Activated CD8-positive, alpha-beta T cell treated with anti-CD3 and anti-CD28 coated beads for 36 hours (primary cell): ENCODE measurements at regions not wholly inside any gene's neighbourhood (a gene's known extent, or its start where the extent isn't known, plus 50 kb on each side); places are given as distances from the start of the nearest gene placed in this dataset.

Experiments
- ATAC-seq: fragments of 200-7000 bp; cut with Tn5 transposase; one replicate; pipeline ENCODE4 v1.10.0; 2021; ENCODE audit warnings: mild to moderate bottlenecking, moderate library complexity
- CTCF ChIA-PET: fragments of 350-600 bp; sonication (Branson Sonifier 250); formaldehyde crosslinking; loops from one replicate; lab custom pipeline; 2021; ENCODE audit warnings: antibody characterized with exemption; lab: Charles Lee
- POLR2A ChIA-PET: fragments of 350-600 bp; sonication (Branson Sonifier 250); formaldehyde crosslinking; loops from one replicate; lab custom pipeline; 2021; ENCODE audit warnings: antibody characterized with exemption; lab: Charles Lee
- DNase-seq: peaks from one replicate; pipeline ENCODE4 v3.0.0-alpha.2; 2020
- H3K27ac Mint-ChIP-seq: one replicate; pipeline ENCODE4 v1.8.0; 2021; ENCODE audit warnings: mild to moderate bottlenecking, mixed read lengths
- H3K27me3 Mint-ChIP-seq: one replicate; pipeline ENCODE4 v1.8.0; 2021; ENCODE audit warnings: mixed read lengths
- H3K36me3 Mint-ChIP-seq: one replicate; pipeline ENCODE4 v1.8.0; 2021; ENCODE audit warnings: low read depth, mixed read lengths
- H3K4me1 Mint-ChIP-seq: one replicate; pipeline ENCODE4 v1.8.0; 2021; ENCODE audit warnings: low read depth, mixed read lengths
- H3K4me3 Mint-ChIP-seq: one replicate; pipeline ENCODE4 v1.8.0; 2021; ENCODE audit warnings: mild to moderate bottlenecking, moderate library complexity, mixed read lengths
- H3K9me3 Mint-ChIP-seq: one replicate; pipeline ENCODE4 v1.8.0; 2021; ENCODE audit warnings: mixed read lengths
- CTCF ChIP-seq: fragments of 200-600 bp; IDR thresholded peaks from one replicate; pipeline ENCODE4 v1.8.0; 2022; ENCODE audit warnings: antibody characterized with exemption, mild to moderate bottlenecking
- intact Hi-C: fragments of 100-400 bp; cut with micrococcal nuclease; formaldehyde crosslinking; loops from one replicate; pipeline ENCODE4 v1.10.0; 2022

- DNase-seq (no peak), ATAC-seq (no peak)
- no peak for TF ChIP-seq CTCF
- Mint-ChIP-seq H3K27ac (no peak overlapping the region), H3K27me3 (peaks cover 7% of the 10 kb centered on the region), H3K4me3 (no peak overlapping the region), H3K9me3 (no peaks in the 10 kb centered on the region), H3K36me3 (no peaks in the 10 kb centered on the region), H3K4me1 (no peaks in the 10 kb centered on the region)
- POLR2A ChIA-PET: no interaction called here
- intact Hi-C loops: no loop called here
- CTCF ChIA-PET: no interaction called here
These were observed 184.0 kb downstream of the ABHD5 start for GRCh38 chr3:43874731-43875130.

- peaks cover 5% of the 10 kb centered on the region for H3K27me3 Mint-ChIP-seq
- TF ChIP-seq CTCF: no peak
- no peaks in the 10 kb centered on the region for H3K4me1 Mint-ChIP-seq
- POLR2A ChIA-PET: no interaction called here
- DNase-seq: no peak
- H3K9me3 Mint-ChIP-seq: no peaks in the 10 kb centered on the region
- CTCF ChIA-PET: interaction anchor here (1.5 kb wide), 1 partner anchor 9 kb away, joined by 3 read pairs; no protein-coding TSS in a partner anchor
- H3K36me3 Mint-ChIP-seq: no peaks in the 10 kb centered on the region
- no peak overlapping the region for H3K27ac Mint-ChIP-seq
- intact Hi-C loops: no loop called here
- no peak for ATAC-seq
- no peak overlapping the region for H3K4me3 Mint-ChIP-seq
These were observed 185.9 kb downstream of the ABHD5 start for GRCh38 chr3:43876648-43877047.

GRCh38 chr3:43879166-43879565 is 188.4 kb downstream of the ABHD5 start:
- Mint-ChIP-seq H3K36me3 (no peaks in the 10 kb centered on the region), H3K27ac (no peak overlapping the region), H3K4me3 (no peak overlapping the region), H3K4me1 (no peaks in the 10 kb centered on the region), H3K9me3 (no peaks in the 10 kb centered on the region), H3K27me3 (no peaks in the 10 kb centered on the region)
- CTCF ChIA-PET: interaction anchor here (1.3 to 1.5 kb wide), 2 partner anchors 10 to 53 kb away, joined by 3 to 4 read pairs; no protein-coding TSS in a partner anchor
- intact Hi-C loops: no loop called here
- DNase-seq (peak; percentile 40), ATAC-seq (no peak)
- no peak for TF ChIP-seq CTCF
- POLR2A ChIA-PET: no interaction called here

- no peaks in the 10 kb centered on the region for H3K36me3 Mint-ChIP-seq
- no peak for TF ChIP-seq CTCF
- no peaks in the 10 kb centered on the region for H3K27me3 Mint-ChIP-seq
- CTCF ChIA-PET: no interaction called here
- H3K27ac Mint-ChIP-seq: no peak overlapping the region
- no peak overlapping the region for H3K4me3 Mint-ChIP-seq
- POLR2A ChIA-PET: no interaction called here
- ATAC-seq (no peak), DNase-seq (no peak)
- H3K9me3 Mint-ChIP-seq: no peaks in the 10 kb centered on the region
- intact Hi-C loops: no loop called here
- no peaks in the 10 kb centered on the region for H3K4me1 Mint-ChIP-seq
These were observed 192.4 kb downstream of the ABHD5 start for GRCh38 chr3:43882976-43883680.

- intact Hi-C loops: no loop called here
- DNase-seq (no peak), ATAC-seq (no peak)
- H3K4me1 Mint-ChIP-seq: no peaks in the 10 kb centered on the region
- H3K27me3 Mint-ChIP-seq: no peaks in the 10 kb centered on the region
- CTCF ChIA-PET: no interaction called here
- TF ChIP-seq CTCF: no peak
- H3K36me3 Mint-ChIP-seq: no peaks in the 10 kb centered on the region
- H3K4me3 Mint-ChIP-seq: no peak overlapping the region
- POLR2A ChIA-PET: no interaction called here
- H3K9me3 Mint-ChIP-seq: no peaks in the 10 kb centered on the region
- no peak overlapping the region for H3K27ac Mint-ChIP-seq
These were observed 193.1 kb downstream of the ABHD5 start for GRCh38 chr3:43883729-43884396.
